ENCODE measurements at regions not wholly inside any gene's neighbourhood (a gene's known extent, or its start where the extent isn't known, plus 50 kb on each side); places are given as distances from the start of the nearest gene placed in this dataset.

DNA sequence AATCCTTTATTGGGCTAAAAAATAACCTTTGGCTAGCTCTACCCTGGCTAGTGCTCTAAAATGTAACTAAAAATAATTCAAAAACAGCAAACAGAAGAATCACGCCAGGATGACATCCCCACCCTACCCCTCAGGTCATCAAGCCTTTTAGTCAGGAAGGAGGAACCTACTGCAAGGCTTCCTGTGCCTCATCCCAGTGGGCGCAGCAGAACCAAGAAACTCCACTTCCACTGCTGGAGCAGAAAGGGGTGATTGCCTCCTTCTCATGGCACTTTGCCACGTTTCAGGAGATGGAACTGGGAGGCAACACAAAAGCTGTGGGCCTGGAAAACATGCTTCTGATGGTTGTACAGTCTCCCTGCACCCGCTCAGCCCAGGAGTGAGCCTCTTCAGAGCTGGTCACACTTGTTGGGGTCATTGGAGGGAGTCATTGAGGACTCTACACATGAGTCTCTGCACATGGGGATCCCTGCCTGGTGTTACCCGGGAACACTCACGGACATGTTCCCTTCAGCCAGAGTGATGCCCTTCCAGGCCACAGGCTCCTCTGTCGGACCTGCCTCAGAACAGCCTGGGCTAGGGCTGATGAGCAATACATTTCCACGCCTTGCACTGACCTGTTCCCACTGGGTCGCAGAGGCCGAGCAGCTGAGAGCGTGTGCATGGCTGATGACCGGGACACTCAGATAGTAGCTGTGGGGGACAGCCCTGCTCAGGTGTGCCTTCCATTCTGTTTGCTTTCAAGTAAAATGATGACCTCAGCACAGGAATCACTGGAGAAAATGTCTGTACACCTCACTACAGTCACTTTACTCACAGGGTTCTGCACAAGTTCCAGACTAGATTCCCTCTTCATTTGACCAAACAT, 355.3 kb downstream of the FGFR2 start:
- 0 out of 2 replicates have a peak overlapping the region, but pooled peaks have one; percentile 47 for H2AFZ ChIP-seq

More for the DNA sequence above, 355.3 kb downstream of the FGFR2 start:
- H3K4me3 Mint-ChIP-seq: no peak overlapping the region
- Histone ChIP-seq H3K79me2 (replicated peaks; ENCODE audit: insufficient read depth) (no peaks in the 10 kb centered on the region), H3F3A (replicated peaks; ENCODE audit: low read depth) (no peaks in the 10 kb centered on the region), H3K27me3 (ENCODE audit: insufficient read depth) (no peaks in the 10 kb centered on the region), H3K4me2 (no peak overlapping the region), H4K20me1 (replicated peaks; ENCODE audit: insufficient read depth) (no peaks in the 10 kb centered on the region), H3K4me3 (no peak overlapping the region), H3K27ac (ENCODE audit: low read depth) (no peak overlapping the region), H3K36me3 (ENCODE audit: insufficient read depth) (no peaks in the 10 kb centered on the region), H3K9me2 (ENCODE audit: insufficient read depth) (0 out of 2 replicates have a peak, but pooled peaks cover 7% of the 10 kb centered on the region), H3K4me1 (ENCODE audit: insufficient read depth) (no peaks in the 10 kb centered on the region)
- H3K27ac Mint-ChIP-seq: no peak overlapping the region
- 0 out of 3 replicates have a peak, but pooled peaks cover 5% of the 10 kb centered on the region for H3K36me3 Mint-ChIP-seq (ENCODE audit: low read depth)
- H3K27me3 Mint-ChIP-seq (ENCODE audit: insufficient read depth, low read depth, poor library complexity): no peaks in the 10 kb centered on the region
- TF ChIP-seq NANOG (IDR thresholded peaks at IDR 0.05; ENCODE audit: borderline replicate concordance): no peak
- TF ChIP-seq, protein P1, sequence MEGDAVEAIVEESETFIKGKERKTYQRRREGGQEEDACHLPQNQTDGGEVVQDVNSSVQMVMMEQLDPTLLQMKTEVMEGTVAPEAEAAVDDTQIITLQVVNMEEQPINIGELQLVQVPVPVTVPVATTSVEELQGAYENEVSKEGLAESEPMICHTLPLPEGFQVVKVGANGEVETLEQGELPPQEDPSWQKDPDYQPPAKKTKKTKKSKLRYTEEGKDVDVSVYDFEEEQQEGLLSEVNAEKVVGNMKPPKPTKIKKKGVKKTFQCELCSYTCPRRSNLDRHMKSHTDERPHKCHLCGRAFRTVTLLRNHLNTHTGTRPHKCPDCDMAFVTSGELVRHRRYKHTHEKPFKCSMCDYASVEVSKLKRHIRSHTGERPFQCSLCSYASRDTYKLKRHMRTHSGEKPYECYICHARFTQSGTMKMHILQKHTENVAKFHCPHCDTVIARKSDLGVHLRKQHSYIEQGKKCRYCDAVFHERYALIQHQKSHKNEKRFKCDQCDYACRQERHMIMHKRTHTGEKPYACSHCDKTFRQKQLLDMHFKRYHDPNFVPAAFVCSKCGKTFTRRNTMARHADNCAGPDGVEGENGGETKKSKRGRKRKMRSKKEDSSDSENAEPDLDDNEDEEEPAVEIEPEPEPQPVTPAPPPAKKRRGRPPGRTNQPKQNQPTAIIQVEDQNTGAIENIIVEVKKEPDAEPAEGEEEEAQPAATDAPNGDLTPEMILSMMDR (conservative IDR thresholded peaks at IDR 0.05; ENCODE audit: low read depth in 2 of 2): no peak
- TF ChIP-seq ZNF114 (CRISPR knock-in tag; IDR thresholded peaks at IDR 0.05): no peak
- no peak for TF ChIP-seq JUNB (IDR thresholded peaks at IDR 0.05; ENCODE audit: unreplicated experiment)
- TF ChIP-seq EZH2 (IDR thresholded peaks at IDR 0.05; ENCODE audit: low read depth, unreplicated experiment): no peak
- TF ChIP-seq, protein P2, sequence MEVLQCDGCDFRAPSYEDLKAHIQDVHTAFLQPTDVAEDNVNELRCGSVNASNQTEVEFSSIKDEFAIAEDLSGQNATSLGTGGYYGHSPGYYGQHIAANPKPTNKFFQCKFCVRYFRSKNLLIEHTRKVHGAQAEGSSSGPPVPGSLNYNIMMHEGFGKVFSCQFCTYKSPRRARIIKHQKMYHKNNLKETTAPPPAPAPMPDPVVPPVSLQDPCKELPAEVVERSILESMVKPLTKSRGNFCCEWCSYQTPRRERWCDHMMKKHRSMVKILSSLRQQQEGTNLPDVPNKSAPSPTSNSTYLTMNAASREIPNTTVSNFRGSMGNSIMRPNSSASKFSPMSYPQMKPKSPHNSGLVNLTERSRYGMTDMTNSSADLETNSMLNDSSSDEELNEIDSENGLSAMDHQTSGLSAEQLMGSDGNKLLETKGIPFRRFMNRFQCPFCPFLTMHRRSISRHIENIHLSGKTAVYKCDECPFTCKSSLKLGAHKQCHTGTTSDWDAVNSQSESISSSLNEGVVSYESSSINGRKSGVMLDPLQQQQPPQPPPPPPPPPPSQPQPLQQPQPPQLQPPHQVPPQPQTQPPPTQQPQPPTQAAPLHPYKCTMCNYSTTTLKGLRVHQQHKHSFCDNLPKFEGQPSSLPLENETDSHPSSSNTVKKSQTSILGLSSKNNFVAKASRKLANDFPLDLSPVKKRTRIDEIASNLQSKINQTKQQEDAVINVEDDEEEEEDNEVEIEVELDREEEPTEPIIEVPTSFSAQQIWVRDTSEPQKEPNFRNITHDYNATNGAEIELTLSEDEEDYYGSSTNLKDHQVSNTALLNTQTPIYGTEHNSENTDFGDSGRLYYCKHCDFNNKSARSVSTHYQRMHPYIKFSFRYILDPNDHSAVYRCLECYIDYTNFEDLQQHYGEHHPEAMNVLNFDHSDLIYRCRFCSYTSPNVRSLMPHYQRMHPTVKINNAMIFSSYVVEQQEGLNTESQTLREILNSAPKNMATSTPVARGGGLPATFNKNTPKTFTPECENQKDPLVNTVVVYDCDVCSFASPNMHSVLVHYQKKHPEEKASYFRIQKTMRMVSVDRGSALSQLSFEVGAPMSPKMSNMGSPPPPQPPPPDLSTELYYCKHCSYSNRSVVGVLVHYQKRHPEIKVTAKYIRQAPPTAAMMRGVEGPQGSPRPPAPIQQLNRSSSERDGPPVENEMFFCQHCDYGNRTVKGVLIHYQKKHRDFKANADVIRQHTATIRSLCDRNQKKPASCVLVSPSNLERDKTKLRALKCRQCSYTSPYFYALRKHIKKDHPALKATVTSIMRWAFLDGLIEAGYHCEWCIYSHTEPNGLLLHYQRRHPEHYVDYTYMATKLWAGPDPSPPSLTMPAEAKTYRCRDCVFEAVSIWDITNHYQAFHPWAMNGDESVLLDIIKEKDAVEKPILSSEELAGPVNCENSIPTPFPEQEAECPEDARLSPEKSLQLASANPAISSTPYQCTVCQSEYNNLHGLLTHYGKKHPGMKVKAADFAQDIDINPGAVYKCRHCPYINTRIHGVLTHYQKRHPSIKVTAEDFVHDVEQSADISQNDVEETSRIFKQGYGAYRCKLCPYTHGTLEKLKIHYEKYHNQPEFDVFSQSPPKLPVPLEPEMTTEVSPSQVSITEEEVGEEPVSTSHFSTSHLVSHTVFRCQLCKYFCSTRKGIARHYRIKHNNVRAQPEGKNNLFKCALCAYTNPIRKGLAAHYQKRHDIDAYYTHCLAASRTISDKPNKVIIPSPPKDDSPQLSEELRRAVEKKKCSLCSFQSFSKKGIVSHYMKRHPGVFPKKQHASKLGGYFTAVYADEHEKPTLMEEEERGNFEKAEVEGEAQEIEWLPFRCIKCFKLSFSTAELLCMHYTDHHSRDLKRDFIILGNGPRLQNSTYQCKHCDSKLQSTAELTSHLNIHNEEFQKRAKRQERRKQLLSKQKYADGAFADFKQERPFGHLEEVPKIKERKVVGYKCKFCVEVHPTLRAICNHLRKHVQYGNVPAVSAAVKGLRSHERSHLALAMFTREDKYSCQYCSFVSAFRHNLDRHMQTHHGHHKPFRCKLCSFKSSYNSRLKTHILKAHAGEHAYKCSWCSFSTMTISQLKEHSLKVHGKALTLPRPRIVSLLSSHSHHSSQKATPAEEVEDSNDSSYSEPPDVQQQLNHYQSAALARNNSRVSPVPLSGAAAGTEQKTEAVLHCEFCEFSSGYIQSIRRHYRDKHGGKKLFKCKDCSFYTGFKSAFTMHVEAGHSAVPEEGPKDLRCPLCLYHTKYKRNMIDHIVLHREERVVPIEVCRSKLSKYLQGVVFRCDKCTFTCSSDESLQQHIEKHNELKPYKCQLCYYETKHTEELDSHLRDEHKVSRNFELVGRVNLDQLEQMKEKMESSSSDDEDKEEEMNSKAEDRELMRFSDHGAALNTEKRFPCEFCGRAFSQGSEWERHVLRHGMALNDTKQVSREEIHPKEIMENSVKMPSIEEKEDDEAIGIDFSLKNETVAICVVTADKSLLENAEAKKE (CRISPR knock-in tag; IDR thresholded peaks at IDR 0.05): no peak
- peaks cover 7% of the 10 kb centered on the region for H3K4me1 Mint-ChIP-seq
- DNase-seq (ENCODE audit: low spot score) (no peak), ATAC-seq (no peak)
- H3K9me3 Mint-ChIP-seq: peaks cover 3% of the 10 kb centered on the region; the same call in 1 of the 3 replicates

Data from GM23338 (cell line).